Nephron (organoid): ENCODE measurements at regions not wholly inside any gene's neighbourhood (a gene's known extent, or its start where the extent isn't known, plus 50 kb on each side); places are given as distances from the start of the nearest gene placed in this dataset.

Experiments used
- H3K27ac Mint-ChIP-seq, 3 experiments: 2 replicates each; pipeline ENCODE4 v1.8.0; 2020; ENCODE audit warnings: mixed read lengths in 3 of 3, mild to moderate bottlenecking in 2 of 3, moderate library complexity in 1 of 3
- H3K27me3 Mint-ChIP-seq: 2 replicates; pipeline ENCODE4 v1.8.0; 2021; ENCODE audit warnings: low read depth, mild to moderate bottlenecking, moderate library complexity, mixed read lengths
- H3K36me3 Mint-ChIP-seq: 2 replicates; pipeline ENCODE4 v1.8.0; 2020; ENCODE audit warnings: low read depth, mixed read lengths
- H3K4me1 Mint-ChIP-seq: 2 replicates; pipeline ENCODE4 v1.8.0; 2020; ENCODE audit warnings: mixed read lengths
- H3K4me3 Mint-ChIP-seq, 3 experiments: 2 replicates each; pipeline ENCODE4 v1.8.0; 2020; ENCODE audit warnings: mild to moderate bottlenecking in 3 of 3, mixed read lengths in 3 of 3, moderate library complexity in 2 of 3
- H3K9me3 Mint-ChIP-seq: 2 replicates; pipeline ENCODE4 v1.8.0; 2020; ENCODE audit warnings: mixed read lengths
- CTCF ChIP-seq, 3 experiments: fragments of 200-600 bp; sonication (generic); IDR thresholded peaks; one replicate each; pipeline ENCODE4 v1.5.0; 2021; ENCODE audit warnings: antibody characterized with exemption in 3 of 3; ENCODE audit not compliant: unreplicated experiment in 3 of 3

- no peak overlapping the region for H3K4me3 Mint-ChIP-seq
These were observed 102.4 kb upstream of the FRY start for GRCh38 chr13:31929031-31929770.

GRCh38 chr13:31930490-31930889, 101.1 kb upstream of the FRY start:
- TF ChIP-seq CTCF (IDR thresholded peaks at IDR 0.05; ENCODE audit: unreplicated experiment in 3 of 3) = no peak
- H3K4me1 Mint-ChIP-seq = no peaks in the 10 kb centered on the region
- H3K9me3 Mint-ChIP-seq = no peaks in the 10 kb centered on the region
- H3K27ac Mint-ChIP-seq = no peak overlapping the region
- no peaks in the 10 kb centered on the region for H3K27me3 Mint-ChIP-seq
- H3K4me3 Mint-ChIP-seq = no peak overlapping the region
- H3K36me3 Mint-ChIP-seq = no peaks in the 10 kb centered on the region

More at GRCh38 chr13:31929031-31929770, 102.4 kb upstream of the FRY start:
- Mint-ChIP-seq H3K27ac (no peak overlapping the region), H3K9me3 (no peaks in the 10 kb centered on the region), H3K27me3 (no peaks in the 10 kb centered on the region), H3K4me1 (no peaks in the 10 kb centered on the region), H3K36me3 (no peaks in the 10 kb centered on the region)
- no peak for TF ChIP-seq CTCF (IDR thresholded peaks at IDR 0.05; ENCODE audit: unreplicated experiment in 3 of 3)

- Mint-ChIP-seq H3K4me3 (no peak overlapping the region), H3K36me3 (no peaks in the 10 kb centered on the region), H3K9me3 (no peaks in the 10 kb centered on the region), H3K27me3 (no peaks in the 10 kb centered on the region), H3K27ac (no peak overlapping the region), H3K4me1 (no peaks in the 10 kb centered on the region)
- TF ChIP-seq CTCF (IDR thresholded peaks at IDR 0.05; ENCODE audit: unreplicated experiment in 3 of 3) = no peak
These were observed 100.6 kb upstream of the FRY start for GRCh38 chr13:31930901-31931522.

- Mint-ChIP-seq H3K27me3 (no peaks in the 10 kb centered on the region), H3K27ac (no peak overlapping the region), H3K36me3 (no peaks in the 10 kb centered on the region), H3K4me1 (no peaks in the 10 kb centered on the region), H3K4me3 (no peak overlapping the region), H3K9me3 (no peaks in the 10 kb centered on the region)
- no peak for TF ChIP-seq CTCF (IDR thresholded peaks at IDR 0.05; ENCODE audit: unreplicated experiment in 3 of 3)
These were observed 94.1 kb upstream of the FRY start for GRCh38 chr13:31937436-31937835.

- Mint-ChIP-seq H3K9me3 (no peaks in the 10 kb centered on the region), H3K27me3 (no peaks in the 10 kb centered on the region)
These were observed 91.5 kb upstream of the FRY start for GRCh38 chr13:31940076-31940475.

More at GRCh38 chr13:31940076-31940475, 91.5 kb upstream of the FRY start:
- Mint-ChIP-seq H3K4me3 (no peak overlapping the region), H3K4me1 (peaks cover 6% of the 10 kb centered on the region), H3K36me3 (no peaks in the 10 kb centered on the region), H3K27ac (no peak overlapping the region)
- no peak for TF ChIP-seq CTCF (IDR thresholded peaks at IDR 0.05; ENCODE audit: unreplicated experiment in 3 of 3)
